ENCODE measurements at regions not wholly inside any gene's neighbourhood (a gene's known extent, or its start where the extent isn't known, plus 50 kb on each side); places are given as distances from the start of the nearest gene placed in this dataset.
A peak's percentile ranks its signal among the peaks of the same experiment; 100 is the strongest.
"Not testable (repeated sequence)": the region's sequence is repeated elsewhere in the genome, so short reads cannot be mapped to it uniquely, and the experiment has no call there.

GRCh38 chr14:103273745-103274615 is 60.1 kb upstream of the EIF5 start:
- DNase-seq (ENCODE audit: insufficient read length, low spot score) (no peak), FAIRE-seq (no peak)
- TF ChIP-seq POU2F2 (IDR thresholded peaks at IDR 0.05; ENCODE audit: low read depth, low read length) (no peak), PAX5 (IDR thresholded peaks at IDR 0.05; ENCODE audit: insufficient read depth, low read length, severe bottlenecking) (no peak), TAF1 (IDR thresholded peaks at IDR 0.05; ENCODE audit: low read depth, low read length) (no peak), SPI1 (IDR thresholded peaks at IDR 0.05; ENCODE audit: low read depth, low read length) (no peak), POLR2AphosphoS5 (IDR thresholded peaks at IDR 0.05; ENCODE audit: low read depth, low read length) (no peak), POLR2A (IDR thresholded peaks at IDR 0.05; ENCODE audit: low read depth, low read length) (no peak)

DNA sequence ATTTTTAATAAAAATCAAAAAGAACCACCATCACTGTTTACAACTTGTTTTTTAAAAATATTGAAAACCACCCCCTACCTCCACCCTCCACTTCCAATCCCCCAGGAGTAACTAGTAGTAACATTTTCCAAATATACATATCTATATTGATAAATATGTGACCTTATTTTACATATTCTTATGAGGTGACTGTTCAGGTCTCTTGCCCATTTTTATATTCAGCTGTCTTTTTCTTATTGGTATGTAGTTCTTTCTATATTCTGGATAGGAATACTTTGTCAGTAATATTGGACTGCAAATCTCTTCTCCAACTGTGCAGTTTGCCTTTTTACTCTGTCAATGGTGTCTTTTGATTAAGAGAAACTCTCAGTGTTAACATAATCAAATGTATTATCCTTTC is 59.0 kb upstream of the EIF5 start:
- TF ChIP-seq POLR2AphosphoS5 (IDR thresholded peaks at IDR 0.05; ENCODE audit: low read depth, low read length) (no peak), POU2F2 (IDR thresholded peaks at IDR 0.05; ENCODE audit: low read depth, low read length) (no peak), TAF1 (IDR thresholded peaks at IDR 0.05; ENCODE audit: low read depth, low read length) (no peak), POLR2A (IDR thresholded peaks at IDR 0.05; ENCODE audit: low read depth, low read length) (no peak), SPI1 (IDR thresholded peaks at IDR 0.05; ENCODE audit: low read depth, low read length) (no peak), PAX5 (IDR thresholded peaks at IDR 0.05; ENCODE audit: insufficient read depth, low read length, severe bottlenecking) (no peak)
- DNase-seq (ENCODE audit: insufficient read length, low spot score) (no peak), FAIRE-seq (no peak)

- FAIRE-seq: peak; percentile 31
- TF ChIP-seq POLR2A (IDR thresholded peaks at IDR 0.05; ENCODE audit: low read depth, low read length) (no peak), TAF1 (IDR thresholded peaks at IDR 0.05; ENCODE audit: low read depth, low read length) (no peak), PAX5 (IDR thresholded peaks at IDR 0.05; ENCODE audit: insufficient read depth, low read length, severe bottlenecking) (no peak), POU2F2 (IDR thresholded peaks at IDR 0.05; ENCODE audit: low read depth, low read length) (no peak), SPI1 (IDR thresholded peaks at IDR 0.05; ENCODE audit: low read depth, low read length) (no peak), POLR2AphosphoS5 (IDR thresholded peaks at IDR 0.05; ENCODE audit: low read depth, low read length) (no peak)
- no peak for DNase-seq (ENCODE audit: insufficient read length, low spot score)
These were observed 56.1 kb upstream of the EIF5 start for GRCh38 chr14:103277931-103278330.

- DNase-seq (ENCODE audit: insufficient read length, low spot score): no peak
- TF ChIP-seq POU2F2 (IDR thresholded peaks at IDR 0.05; ENCODE audit: low read depth, low read length): no peak
- no peak for TF ChIP-seq POLR2AphosphoS5 (IDR thresholded peaks at IDR 0.05; ENCODE audit: low read depth, low read length)
- TF ChIP-seq POLR2A (IDR thresholded peaks at IDR 0.05; ENCODE audit: low read depth, low read length): no peak
- TF ChIP-seq PAX5 (IDR thresholded peaks at IDR 0.05; ENCODE audit: insufficient read depth, low read length, severe bottlenecking): no peak
- no peak for TF ChIP-seq SPI1 (IDR thresholded peaks at IDR 0.05; ENCODE audit: low read depth, low read length)
- no peak for TF ChIP-seq TAF1 (IDR thresholded peaks at IDR 0.05; ENCODE audit: low read depth, low read length)
- FAIRE-seq: no peak
These were observed 54.7 kb upstream of the EIF5 start for GRCh38 chr14:103279142-103280025.

DNA sequence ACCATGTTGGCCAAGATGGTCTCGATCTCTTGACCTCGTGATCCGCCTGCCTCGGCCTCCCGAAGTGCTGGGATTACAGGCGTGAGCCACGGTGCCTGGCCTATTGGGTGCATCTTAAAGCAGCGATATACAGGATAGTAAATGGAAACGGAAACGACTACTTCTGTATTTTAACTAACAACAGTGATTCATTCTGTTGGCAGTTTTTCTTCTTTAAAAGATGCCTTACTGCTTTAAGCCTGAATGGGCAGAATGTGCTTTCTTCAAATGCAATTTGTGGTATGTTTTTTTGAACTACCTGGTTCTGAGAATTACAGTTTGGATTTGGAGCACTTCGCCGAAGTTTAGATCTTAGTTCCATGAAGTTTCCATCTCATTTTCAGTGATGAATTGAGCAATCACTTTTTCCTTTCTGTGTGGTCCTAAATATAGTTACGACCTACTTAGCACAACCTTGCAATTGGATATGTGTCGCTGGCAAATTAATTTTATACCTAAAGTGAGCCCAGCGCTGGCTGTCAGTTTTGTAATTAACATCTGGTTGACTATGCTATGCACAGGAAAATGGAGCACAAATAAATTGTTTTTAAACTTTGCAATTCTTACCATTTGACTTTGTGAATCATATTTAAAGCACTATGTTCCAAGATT is 53.6 kb upstream of the EIF5 start:
- TF ChIP-seq POU2F2 (IDR thresholded peaks at IDR 0.05; ENCODE audit: low read depth, low read length) (no peak), POLR2AphosphoS5 (IDR thresholded peaks at IDR 0.05; ENCODE audit: low read depth, low read length) (no peak), TAF1 (IDR thresholded peaks at IDR 0.05; ENCODE audit: low read depth, low read length) (no peak), POLR2A (IDR thresholded peaks at IDR 0.05; ENCODE audit: low read depth, low read length) (no peak), PAX5 (IDR thresholded peaks at IDR 0.05; ENCODE audit: insufficient read depth, low read length, severe bottlenecking) (no peak), SPI1 (IDR thresholded peaks at IDR 0.05; ENCODE audit: low read depth, low read length) (no peak)
- DNase-seq (ENCODE audit: insufficient read length, low spot score) (no peak), FAIRE-seq (no peak)

- TF ChIP-seq PAX5 (IDR thresholded peaks at IDR 0.05; ENCODE audit: insufficient read depth, low read length, severe bottlenecking): no peak
- no peak for TF ChIP-seq POLR2A (IDR thresholded peaks at IDR 0.05; ENCODE audit: low read depth, low read length)
- TF ChIP-seq SPI1 (IDR thresholded peaks at IDR 0.05; ENCODE audit: low read depth, low read length): no peak
- TF ChIP-seq POU2F2 (IDR thresholded peaks at IDR 0.05; ENCODE audit: low read depth, low read length): no peak
- no peak for TF ChIP-seq POLR2AphosphoS5 (IDR thresholded peaks at IDR 0.05; ENCODE audit: low read depth, low read length)
- TF ChIP-seq TAF1 (IDR thresholded peaks at IDR 0.05; ENCODE audit: low read depth, low read length): no peak
- no peak for FAIRE-seq
- no peak for DNase-seq (ENCODE audit: insufficient read length, low spot score)
These were observed 52.4 kb upstream of the EIF5 start for GRCh38 chr14:103281496-103282231.

- DNase-seq (ENCODE audit: insufficient read length, low spot score); FAIRE-seq: not testable (repeated sequence)
These were observed 51.7 kb upstream of the EIF5 start for GRCh38 chr14:103282309-103282708.

DNA sequence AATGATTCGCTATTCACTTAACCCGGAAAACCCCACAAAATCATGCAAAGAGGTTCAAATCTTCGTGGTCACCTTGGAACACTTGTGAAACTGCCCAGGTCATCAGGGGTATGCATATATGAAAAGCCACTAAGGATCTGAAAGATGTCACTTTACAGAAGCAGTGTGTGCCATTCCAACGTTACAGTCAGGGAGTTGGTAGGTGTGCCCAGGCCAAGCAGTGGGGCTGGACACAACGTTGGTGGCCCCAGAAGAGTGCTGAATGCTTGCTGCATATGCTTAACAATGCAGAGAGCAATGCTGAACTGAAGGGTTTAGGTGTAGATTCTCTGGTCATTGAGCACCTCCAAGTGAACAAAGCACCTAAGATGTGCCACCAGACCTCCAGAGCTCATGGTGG is 51.1 kb upstream of the EIF5 start:
- FAIRE-seq: peak; percentile 16

More for the DNA sequence above, 51.1 kb upstream of the EIF5 start:
- no peak for TF ChIP-seq POLR2A (IDR thresholded peaks at IDR 0.05; ENCODE audit: low read depth, low read length)
- no peak for TF ChIP-seq POU2F2 (IDR thresholded peaks at IDR 0.05; ENCODE audit: low read depth, low read length)
- no peak for TF ChIP-seq TAF1 (IDR thresholded peaks at IDR 0.05; ENCODE audit: low read depth, low read length)
- TF ChIP-seq POLR2AphosphoS5 (IDR thresholded peaks at IDR 0.05; ENCODE audit: low read depth, low read length): no peak
- no peak for TF ChIP-seq PAX5 (IDR thresholded peaks at IDR 0.05; ENCODE audit: insufficient read depth, low read length, severe bottlenecking)
- no peak for TF ChIP-seq SPI1 (IDR thresholded peaks at IDR 0.05; ENCODE audit: low read depth, low read length)
- DNase-seq (ENCODE audit: insufficient read length, low spot score): no peak
